ENCODE measurements at regions not wholly inside any gene's neighbourhood (a gene's known extent, or its start where the extent isn't known, plus 50 kb on each side); places are given as distances from the start of the nearest gene placed in this dataset.

GRCh38 chr5:124841829-124842712, 95.6 kb upstream of the ZNF608 start:
- DNase-seq = no peak

- no peak for DNase-seq
Observed at GRCh38 chr5:124842725-124843595, 96.5 kb upstream of the ZNF608 start.

DNA sequence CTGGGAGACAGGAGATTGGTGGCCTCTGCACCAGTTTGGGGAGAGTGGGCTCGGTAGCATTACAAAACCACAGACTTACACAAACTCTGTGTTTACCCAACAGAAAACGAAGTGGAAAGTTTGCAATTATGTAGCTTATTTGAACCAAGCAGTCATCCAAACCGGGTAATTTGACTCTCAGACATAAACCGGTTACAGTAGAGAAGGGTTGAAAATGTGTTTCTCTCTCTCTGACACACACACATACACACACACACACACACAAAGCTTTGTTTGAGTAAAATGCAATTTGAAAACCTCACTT, 97.1 kb upstream of the ZNF608 start:
- DNase-seq = no peak

GRCh38 chr5:124844371-124844920, 98.0 kb upstream of the ZNF608 start:
- no peak for DNase-seq

DNA sequence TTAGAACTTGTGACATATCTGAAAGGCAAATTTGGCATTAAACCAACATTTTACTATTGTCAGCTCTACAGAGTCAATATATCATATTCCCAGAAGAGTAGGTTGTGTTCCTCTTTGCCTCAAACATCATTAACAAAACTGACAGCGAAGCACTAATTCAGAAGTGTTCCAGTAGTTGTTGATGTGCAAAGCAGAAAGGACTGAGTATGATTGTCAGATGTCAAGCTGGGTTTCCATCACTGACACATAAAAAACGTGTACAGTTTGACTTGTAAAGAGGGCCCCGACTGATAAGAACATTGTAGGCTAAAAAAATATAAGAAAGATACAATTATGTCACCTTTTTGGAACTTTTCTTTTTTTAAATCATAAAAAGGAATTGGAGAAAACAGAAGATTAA, 101.5 kb upstream of the ZNF608 start:
- no peak for DNase-seq

DNA sequence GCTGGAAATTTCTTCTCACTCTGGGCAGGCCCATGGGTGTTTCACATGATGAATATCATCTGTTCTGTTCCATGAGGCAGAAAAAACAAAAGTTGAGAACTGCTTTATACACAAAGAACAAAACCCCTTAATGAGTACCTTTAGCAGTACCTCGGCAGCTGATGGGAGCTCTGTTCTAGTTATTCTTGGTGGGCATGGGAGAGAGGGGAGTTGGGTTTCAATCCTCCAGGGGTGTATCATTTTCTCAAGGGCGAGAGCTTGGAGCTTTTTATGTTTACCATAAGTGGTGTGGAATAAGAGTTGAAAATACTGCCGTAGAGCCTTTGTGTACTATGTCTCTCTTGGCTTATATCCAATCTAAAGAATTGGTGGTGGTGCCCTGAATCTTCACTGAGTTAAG, 103.3 kb upstream of the ZNF608 start:
- DNase-seq = no peak

- DNase-seq = no peak
Observed at GRCh38 chr5:124856726-124857125, 110.3 kb upstream of the ZNF608 start.

GRCh38 chr5:124858612-124859011, 112.2 kb upstream of the ZNF608 start:
- no peak for DNase-seq

- DNase-seq = no peak
Observed at GRCh38 chr5:124859027-124859426, 112.6 kb upstream of the ZNF608 start.

DNA sequence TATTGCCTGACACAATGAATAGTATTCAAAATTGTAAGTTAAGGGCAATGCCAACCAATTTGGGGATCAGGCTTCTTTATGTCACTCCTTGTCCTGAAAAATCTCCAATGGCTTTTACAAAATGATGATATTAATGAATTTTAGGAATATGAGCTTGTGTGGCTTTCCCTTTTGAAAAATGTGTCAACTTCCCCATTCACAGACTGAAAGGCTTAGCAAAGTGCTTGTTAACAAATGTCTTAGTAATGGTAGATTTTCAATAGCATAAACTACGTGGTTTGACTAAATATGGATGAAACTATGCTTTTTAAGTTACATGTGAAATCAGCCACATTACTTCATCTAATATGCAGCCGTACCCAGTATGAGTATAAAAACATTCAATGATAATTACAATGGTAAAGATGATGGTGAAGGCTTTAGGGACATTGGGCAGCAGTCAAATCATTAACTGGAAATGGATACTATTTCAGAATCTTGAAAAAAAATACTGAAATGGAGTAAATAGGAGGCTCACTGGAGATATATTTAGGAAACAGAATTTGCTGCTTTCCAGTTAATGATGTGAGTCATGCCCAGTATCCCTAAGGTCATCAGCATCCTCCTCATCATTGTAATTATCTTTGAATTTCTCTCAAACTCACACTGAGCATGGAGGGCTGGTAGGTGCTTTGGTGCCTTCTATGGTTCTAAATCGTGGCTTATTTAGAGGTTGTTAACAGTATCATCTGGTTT, 113.3 kb upstream of the ZNF608 start:
- DNase-seq = no peak

DNA sequence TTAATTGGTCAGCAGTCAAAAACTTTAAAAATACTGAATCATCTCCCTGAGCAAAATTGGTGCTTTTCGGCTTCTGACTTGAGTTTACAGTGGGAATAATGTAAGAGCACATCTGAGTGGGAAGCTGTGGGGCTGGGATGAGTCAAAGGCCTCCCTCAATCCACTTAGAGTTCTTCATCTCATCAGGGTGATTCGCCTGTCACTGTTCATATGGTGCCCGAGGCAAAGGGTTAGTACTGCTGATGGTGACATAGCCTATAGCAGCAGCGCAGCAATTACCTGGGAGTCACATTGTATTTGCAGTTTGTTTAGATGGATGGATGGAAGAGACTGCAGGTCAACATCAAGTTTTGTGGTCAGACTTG, 113.8 kb upstream of the ZNF608 start:
- DNase-seq = no peak

- no peak for DNase-seq
Observed at GRCh38 chr5:124865066-124865465, 118.6 kb upstream of the ZNF608 start.

- DNase-seq = no peak
Observed at GRCh38 chr5:124865603-124866354, 119.3 kb upstream of the ZNF608 start.

- DNase-seq = no peak
Observed at GRCh38 chr5:124866355-124867136, 120.1 kb upstream of the ZNF608 start.

DNA sequence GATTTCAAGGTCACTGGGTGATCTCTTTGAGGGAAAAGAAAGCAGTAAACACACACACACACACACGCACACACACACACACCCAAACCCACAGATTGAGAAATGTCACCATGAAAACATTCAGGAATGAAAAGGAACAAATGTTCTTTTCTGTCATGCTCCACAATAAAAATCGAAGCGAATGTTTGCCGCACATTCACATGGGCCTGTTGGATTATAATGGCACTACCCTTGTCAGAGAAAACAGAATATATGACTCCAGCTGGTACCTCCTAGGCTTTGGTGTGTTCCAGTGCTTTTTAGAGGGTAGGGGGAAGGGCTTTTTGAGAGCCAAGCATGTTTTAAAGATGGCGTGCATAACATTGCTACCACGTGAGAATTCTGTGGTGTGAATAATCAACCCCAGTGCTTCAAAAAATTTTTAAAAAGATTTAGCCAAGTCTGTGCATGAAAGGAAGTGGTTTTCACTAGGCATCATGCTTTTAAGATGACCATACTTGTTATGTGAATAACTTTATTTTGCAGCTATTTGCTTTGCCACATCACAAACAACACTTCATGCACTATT, 120.8 kb upstream of the ZNF608 start:
- DNase-seq = no peak

- no peak for DNase-seq
Observed at GRCh38 chr5:124868676-124869075, 122.2 kb upstream of the ZNF608 start.

GRCh38 chr5:124869426-124870033, 123.1 kb upstream of the ZNF608 start:
- no peak for DNase-seq

DNA sequence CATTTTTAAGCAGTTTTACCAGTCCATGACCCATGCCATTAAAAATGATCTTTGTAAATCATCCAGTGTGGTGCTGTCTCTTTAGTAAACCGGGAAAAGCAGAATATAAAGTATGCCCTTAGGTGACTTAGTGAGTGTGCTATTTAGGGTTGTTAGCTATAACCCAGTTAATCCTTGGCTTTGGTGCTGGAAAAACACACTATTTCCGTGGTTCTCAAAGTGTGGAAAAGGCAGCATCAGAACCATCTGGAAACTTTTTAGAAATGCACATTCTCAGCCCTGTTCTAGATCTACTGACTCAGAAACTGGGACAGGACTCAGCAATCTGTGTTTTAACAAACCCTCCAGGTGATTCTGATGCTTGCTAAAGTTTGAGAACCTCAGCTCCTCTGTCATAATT, 123.6 kb upstream of the ZNF608 start:
- DNase-seq = no peak

DNA sequence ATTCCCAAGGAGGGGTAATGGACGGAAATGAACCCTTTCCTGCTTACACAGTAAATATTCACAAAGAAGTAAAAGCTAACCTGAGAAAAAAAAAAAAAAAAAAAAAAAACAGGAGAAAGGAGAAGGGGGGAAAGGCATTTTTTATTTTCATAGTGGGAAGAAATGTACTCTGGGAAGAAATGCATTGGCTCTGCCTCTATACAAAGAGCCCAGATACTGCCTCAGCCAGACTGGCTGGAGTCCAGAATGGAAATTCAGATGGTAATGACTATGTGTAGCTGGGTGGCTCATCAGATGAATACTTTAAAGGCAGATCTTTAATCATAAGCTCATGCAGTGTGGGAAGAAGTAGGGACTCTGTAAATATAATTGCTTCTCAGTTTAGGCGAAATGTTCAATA, 124.9 kb upstream of the ZNF608 start:
- no peak for DNase-seq

GRCh38 chr5:124872086-124872485, 125.6 kb upstream of the ZNF608 start:
- no peak for DNase-seq

DNA sequence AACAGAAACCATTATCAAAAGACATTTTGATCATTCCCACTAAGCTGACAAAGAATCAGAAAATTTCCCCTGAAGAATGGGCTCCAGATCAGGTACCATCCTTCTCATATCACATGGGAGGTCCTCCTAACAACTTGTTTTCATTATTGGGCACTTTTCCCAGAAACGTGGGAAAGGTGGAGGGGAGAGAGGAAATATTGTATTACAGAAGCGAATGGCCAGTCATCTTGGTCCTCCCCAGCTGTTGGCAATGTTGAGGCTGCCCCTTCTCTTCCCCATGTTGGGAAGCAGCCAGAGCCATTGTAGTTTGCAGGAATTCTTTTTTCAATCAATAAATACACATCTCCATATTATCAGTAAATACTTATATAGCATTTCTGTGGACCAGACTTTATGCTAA, 126.2 kb upstream of the ZNF608 start:
- no peak for DNase-seq
